ENCODE measurements at regions not wholly inside any gene's neighbourhood (a gene's known extent, or its start where the extent isn't known, plus 50 kb on each side); places are given as distances from the start of the nearest gene placed in this dataset.

DNA sequence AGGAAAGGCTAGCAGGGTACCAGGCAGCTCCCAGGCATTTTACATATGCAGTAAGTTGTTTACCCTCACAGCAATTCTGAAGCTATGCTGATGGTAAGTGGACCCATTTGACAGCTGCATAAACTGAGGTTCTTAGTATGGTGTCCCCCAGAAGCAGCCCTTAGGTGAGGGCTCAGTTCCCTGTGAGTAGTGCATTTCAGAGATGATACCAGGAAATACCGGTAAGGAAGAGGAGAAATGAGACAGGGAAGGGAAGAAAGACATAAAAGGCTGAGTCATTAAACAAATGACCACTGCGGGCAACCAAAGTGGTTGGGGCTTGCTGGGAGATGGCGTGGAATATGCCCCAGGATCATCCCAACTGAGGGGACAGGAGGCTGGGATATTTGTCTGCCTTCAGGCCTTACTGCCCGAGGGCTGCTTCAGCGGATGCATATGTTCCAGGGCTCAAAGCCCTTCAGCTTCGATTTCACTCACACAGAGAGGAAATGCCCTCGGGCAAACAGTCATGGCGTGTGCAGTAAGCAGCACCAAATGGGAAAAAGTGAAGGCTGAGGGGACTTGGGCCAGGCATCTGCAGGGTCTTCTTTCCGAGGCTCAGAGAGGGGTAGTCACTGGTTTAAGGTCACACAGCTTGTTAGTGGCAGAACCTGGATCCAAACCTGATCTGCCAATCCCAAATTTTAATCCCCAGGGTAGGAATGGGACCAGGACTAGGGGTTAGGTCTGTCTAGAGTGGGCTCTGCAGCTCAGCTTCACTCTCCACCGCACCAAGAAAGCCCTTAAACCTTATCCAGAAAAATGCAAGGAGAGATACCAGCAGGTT lies 133.7 kb upstream of the RUNX3 start:
- DNase-seq (ENCODE audit: low spot score) (no peak), ATAC-seq (no peak)

- DNase-seq (ENCODE audit: low spot score) (no peak), ATAC-seq (no peak)
Measured at GRCh38 chr1:25062621-25063255, 132.7 kb upstream of the RUNX3 start.

DNA sequence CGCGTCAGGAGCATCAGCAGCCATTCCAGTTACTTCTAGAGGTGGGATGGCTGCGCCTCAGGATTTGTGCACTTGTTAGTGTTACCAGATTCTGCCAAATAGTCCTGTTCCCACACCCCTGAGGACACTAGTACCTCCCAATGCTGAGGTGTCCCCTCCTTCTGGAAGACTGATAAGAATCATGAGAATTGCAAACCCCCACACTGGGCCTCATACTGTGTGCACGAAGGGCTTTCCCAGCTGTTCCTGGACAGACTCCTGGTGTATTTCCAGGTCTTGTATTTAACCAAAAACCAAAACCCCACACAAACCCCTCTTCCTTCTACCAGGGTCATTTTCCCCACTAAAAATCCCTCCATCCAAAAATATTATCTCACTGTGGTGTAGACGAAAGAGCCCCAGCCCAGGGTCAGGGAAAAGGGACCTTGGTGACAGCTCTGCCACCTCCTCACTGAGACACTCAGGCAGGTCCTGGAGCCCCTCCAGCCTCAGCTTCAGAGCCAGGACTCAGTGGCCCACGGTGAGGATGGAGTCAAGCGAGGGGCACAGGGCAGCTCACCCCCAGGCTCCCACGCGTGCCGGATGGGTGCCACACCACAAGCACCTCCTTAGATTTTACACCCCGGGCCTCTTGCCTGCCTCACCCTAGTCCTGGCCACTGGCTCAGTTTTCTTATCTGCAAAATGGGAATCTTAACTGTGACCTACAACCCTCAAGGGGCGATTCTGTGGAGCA lies 131.4 kb upstream of the RUNX3 start:
- no peak for ATAC-seq
- DNase-seq (ENCODE audit: low spot score): no peak

GRCh38 chr1:25057188-25057587 lies 127.1 kb upstream of the RUNX3 start:
- ATAC-seq: no peak
- DNase-seq (ENCODE audit: low spot score): no peak

- ATAC-seq (no peak), DNase-seq (ENCODE audit: low spot score) (no peak)
Measured at GRCh38 chr1:25056536-25056935, 126.5 kb upstream of the RUNX3 start.

DNA sequence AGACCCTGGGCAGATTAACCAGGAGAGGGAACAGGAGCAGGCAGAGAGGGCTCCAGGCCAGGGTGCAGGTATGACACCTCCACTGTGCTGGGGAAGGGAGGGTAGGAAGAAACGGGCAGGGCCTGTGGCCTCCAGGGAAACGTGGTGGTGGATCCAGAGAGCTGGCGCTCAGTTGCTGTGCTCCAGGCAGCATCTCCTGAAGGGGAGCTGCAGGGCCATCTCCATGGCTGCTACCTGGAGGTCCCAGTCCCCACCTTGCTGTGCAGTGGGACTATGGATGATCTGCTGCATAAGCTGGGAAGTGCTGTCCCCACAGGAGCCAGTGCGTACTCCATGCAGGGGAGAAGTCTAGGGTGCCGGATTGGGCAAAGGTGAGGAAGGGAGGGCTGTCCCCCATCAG lies 125.9 kb upstream of the RUNX3 start:
- ATAC-seq (no peak), DNase-seq (ENCODE audit: low spot score) (no peak)

DNA sequence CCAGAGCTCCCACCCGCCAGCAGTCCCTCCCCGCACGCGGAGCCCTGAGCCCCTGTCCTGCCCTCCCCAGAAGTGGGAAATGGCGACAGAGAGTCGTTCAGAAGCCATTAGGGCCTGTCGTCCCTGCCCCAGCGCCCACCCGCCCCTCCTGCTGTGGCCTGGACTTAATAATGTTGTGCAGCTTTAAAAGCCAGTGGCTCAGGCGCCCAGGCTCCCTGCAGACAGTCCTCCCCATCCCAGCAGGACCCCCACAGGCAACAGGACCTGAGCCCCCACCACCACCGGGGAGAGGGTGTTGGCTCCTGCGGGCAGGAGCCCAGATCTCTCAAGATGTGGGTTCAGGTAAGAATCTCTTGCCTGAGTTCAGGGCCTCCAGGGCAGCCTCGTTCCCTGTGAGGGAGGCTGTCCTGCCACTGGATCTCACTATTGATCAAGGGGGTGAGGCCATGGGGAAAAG lies 125.3 kb upstream of the RUNX3 start:
- no peak for DNase-seq (ENCODE audit: low spot score)
- ATAC-seq: no peak

- DNase-seq (ENCODE audit: low spot score) (no peak), ATAC-seq (no peak)
Measured at GRCh38 chr1:25054526-25055323, 124.6 kb upstream of the RUNX3 start.

DNA sequence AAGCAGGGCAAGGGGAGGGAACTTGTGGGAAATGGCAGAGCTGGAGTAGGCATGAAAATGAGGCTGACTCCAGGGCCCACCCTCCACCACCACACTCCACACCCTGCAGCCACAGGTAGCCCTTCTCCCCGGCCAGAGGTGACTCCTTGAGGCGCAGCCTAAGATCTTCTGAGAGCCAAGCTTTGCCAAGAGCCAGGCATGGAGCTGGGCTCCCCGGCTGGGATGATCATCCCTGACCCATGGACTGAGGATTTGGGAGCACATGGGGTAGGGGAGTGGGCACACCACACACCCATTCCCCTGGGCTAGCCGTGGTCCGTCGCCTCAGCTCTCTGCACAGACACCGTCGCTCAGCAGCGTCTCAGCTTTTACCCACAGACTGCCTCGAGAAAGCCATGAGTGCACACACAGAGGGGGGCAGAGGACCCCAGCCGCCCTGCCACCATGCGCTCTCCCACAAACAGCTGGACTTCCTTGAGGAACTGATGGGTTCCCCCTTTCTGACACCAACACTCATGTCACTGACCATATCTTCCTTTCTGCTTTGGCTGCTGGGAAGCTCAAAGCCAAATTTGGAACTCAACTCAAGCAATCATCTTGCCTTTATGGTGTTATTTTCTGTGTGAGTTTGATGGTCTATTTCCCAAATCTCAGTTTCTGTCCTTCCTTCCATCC lies 123.6 kb upstream of the RUNX3 start:
- ATAC-seq (no peak), DNase-seq (ENCODE audit: low spot score) (no peak)

DNA sequence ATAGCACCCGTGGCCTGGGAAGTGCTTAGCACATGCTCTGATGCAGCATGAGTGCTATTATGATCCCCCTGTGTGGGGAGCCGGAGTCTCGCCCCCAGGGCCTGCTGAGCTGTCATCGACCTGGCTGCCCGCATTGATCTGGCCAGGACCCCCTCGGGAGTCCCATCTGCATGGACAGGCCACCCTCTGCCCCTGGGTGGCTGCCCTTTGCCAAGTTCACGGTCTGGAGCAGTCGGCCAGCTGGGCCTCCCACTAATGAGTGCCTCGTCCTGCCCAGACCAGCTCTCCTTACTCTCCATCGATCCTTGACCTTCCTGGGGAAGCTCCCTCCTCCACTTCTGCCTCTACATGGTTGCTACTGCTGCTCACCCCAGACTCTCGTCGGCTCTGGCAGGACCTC lies 121.8 kb upstream of the RUNX3 start:
- no peak for ATAC-seq

DNA sequence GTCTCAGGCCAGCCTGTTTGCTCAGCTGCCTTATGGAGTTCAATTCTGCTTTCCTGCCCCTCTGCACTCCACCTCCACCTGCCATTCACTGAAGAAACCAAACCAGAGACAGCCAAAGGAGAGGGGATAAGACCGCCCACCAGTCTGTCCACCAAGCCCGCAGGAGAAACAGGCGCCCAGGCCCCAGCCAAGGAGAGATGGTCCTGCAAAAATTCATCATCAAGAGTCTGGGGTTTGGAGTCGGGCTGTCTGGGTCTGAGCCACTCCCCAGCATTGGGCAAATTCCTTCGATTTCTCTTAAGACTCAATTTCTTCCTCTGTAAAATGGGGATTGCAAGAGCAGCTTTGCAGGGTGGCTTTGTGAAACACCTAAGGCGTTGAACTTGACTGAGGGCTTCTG lies 121.4 kb upstream of the RUNX3 start:
- no peak for DNase-seq (ENCODE audit: low spot score)
- no peak for ATAC-seq

More for the DNA sequence above, 121.8 kb upstream of the RUNX3 start:
- no peak for DNase-seq (ENCODE audit: low spot score)

DNA sequence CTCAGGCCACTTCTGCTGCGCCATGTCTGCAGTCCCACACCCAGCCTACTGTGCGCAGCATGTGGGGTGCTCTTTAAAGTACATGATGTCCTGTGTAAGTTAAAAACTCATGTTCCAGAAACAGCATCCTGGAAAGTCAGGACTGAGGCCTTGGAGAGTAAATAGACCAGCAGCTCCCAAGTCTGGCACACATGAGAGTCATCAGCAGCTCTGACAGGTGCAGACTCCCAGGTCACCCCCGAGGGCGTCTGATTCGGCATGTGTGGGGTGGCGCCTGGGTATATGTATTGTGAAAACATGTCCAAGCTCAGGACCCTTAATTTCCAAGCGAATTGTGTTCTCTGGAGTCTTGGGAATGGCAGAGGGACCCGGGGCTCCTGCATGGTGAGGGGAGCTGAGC lies 120.1 kb upstream of the RUNX3 start:
- ATAC-seq: no peak
- DNase-seq (ENCODE audit: low spot score): no peak

- ATAC-seq (no peak), DNase-seq (ENCODE audit: low spot score) (no peak)
Measured at GRCh38 chr1:25049190-25049589, 119.1 kb upstream of the RUNX3 start.

- ATAC-seq (no peak), DNase-seq (ENCODE audit: low spot score) (no peak)
Measured at GRCh38 chr1:25048728-25049127, 118.7 kb upstream of the RUNX3 start.

DNA sequence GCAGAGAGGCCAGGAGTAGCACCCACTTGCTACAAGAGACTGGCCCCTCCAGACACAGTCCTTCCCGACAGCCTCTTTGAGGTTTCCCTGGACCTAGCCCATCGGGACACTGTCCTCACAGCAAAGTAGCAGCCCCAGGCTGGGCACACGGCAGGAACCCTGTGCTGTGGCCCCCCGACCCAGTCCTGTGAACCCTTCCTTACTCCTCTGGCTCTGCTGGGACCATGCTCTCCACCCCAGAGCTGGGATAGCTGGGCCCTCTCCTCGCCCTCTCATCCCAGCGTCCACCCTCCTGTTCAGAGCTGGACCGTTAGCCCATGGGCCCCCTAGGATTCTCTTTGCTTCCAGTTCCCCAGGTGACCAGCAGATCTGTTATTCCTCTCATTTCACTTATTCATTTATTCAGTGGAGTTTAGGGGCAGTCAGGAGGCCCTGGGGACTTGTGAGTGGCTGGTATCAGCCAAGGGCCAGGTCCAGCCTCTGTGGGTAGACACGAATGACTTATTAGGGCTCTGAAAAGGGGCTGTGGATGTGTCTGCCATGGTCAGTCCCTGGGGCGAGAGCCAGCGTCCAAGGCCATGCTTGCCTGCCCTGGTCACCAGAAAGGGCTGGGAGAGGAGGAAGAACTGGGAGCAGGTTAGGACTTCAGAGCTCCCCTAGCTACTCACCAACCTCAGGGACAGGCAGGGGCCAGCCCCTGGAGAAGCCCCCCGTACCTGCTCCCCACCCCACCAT lies 117.6 kb upstream of the RUNX3 start:
- DNase-seq (ENCODE audit: low spot score) (no peak), ATAC-seq (no peak)

DNA sequence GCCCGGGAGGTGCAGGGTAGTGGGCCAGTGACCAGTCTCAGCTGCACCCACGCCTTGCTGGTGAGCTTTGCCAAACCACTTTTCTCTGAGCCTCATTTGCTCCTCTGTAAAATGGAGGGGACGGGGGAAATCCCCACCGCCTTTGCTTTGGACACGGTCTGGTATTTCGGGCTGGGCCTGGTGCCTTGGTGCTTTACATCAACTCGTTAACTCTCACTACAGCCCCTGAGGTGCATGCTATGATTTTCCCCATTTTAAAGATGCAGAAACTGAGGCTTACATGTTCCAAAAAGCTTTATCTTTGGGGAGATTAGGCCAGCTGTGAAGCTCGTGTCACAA lies 116.1 kb upstream of the RUNX3 start:
- ATAC-seq (no peak), DNase-seq (ENCODE audit: low spot score) (no peak)

DNA sequence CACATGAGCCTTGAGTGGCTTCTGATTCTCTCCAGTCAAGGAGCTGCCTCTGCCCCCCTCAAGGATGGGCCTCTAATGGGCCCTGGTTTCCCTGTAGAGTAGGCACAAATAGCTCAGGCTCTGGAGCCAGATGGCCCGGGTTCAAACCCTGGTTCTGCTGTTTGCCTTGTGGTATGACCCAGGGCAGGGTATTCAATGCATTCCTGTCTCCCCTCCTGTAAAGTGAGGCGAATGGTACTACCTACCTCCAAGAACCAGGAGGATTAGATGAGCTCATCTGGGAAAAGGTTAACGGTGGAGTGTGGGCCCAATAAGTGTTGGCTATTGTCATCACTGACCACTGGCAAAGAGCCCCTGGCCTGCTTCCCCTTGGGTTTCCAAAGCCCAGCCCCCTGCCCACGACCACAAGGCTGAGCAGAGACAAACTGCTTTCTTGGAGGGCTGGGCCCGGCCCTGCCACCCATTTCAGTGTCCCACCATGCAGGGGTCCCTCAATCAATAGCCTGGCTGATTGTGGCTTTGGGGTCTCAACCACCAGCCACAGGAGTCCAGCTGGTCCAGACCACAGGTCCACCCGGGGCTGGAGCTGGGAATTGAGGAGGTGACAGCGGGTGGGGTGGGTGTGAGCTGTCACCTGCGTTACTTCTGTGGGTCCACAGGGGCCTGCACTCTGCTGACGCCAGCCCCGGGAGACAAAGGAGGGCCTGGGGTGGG lies 115.6 kb upstream of the RUNX3 start:
- no peak for DNase-seq (ENCODE audit: low spot score)
- ATAC-seq: no peak

- DNase-seq (ENCODE audit: low spot score) (no peak), ATAC-seq (no peak)
Measured at GRCh38 chr1:25043228-25043580, 113.1 kb upstream of the RUNX3 start.

Measured in left lobe of liver (tissue), 2 donors.